NCI-H2029 (cell line): ENCODE measurements at regions not wholly inside any gene's neighbourhood (a gene's known extent, or its start where the extent isn't known, plus 50 kb on each side); places are given as distances from the start of the nearest gene placed in this dataset.

ENCODE experiments used
- DNase-seq: peaks from one replicate; lab custom pipeline; 2025; lab: John Stamatoyannopoulos, UW

GRCh38 chr4:3683744-3684421 is 82.3 kb upstream of the ADRA2C start:
- DNase-seq: no peak

- no peak for DNase-seq
Measured at GRCh38 chr4:3683077-3683743, 83.0 kb upstream of the ADRA2C start.

GRCh38 chr4:3682236-3683076 is 83.7 kb upstream of the ADRA2C start:
- DNase-seq: no peak

- no peak for DNase-seq
Measured at GRCh38 chr4:3681191-3681590, 85.0 kb upstream of the ADRA2C start.

GRCh38 chr4:3680656-3681055 is 85.5 kb upstream of the ADRA2C start:
- no peak for DNase-seq

GRCh38 chr4:3679851-3680311 is 86.3 kb upstream of the ADRA2C start:
- no peak for DNase-seq

GRCh38 chr4:3679071-3679825 is 86.9 kb upstream of the ADRA2C start:
- no peak for DNase-seq

- DNase-seq: no peak
Measured at GRCh38 chr4:3677748-3678070, 88.5 kb upstream of the ADRA2C start.

- no peak for DNase-seq
Measured at GRCh38 chr4:3676907-3677747, 89.1 kb upstream of the ADRA2C start.

- no peak for DNase-seq
Measured at GRCh38 chr4:3676196-3676595, 90.0 kb upstream of the ADRA2C start.

- DNase-seq: no peak
Measured at GRCh38 chr4:3675251-3676115, 90.7 kb upstream of the ADRA2C start.

- DNase-seq: no peak
Measured at GRCh38 chr4:3674479-3674851, 91.7 kb upstream of the ADRA2C start.

- no peak for DNase-seq
Measured at GRCh38 chr4:3673716-3674478, 92.3 kb upstream of the ADRA2C start.

GRCh38 chr4:3673176-3673575 is 93.0 kb upstream of the ADRA2C start:
- no peak for DNase-seq

- no peak for DNase-seq
Measured at GRCh38 chr4:3672465-3672831, 93.7 kb upstream of the ADRA2C start.

GRCh38 chr4:3671571-3672464 is 94.4 kb upstream of the ADRA2C start:
- DNase-seq: peak; percentile 71

GRCh38 chr4:3670521-3671519 is 95.4 kb upstream of the ADRA2C start:
- no peak for DNase-seq
